ENCODE measurements at regions not wholly inside any gene's neighbourhood (a gene's known extent, or its start where the extent isn't known, plus 50 kb on each side); places are given as distances from the start of the nearest gene placed in this dataset.

GRCh38 chr10:20990604-20991003, 93.5 kb upstream of the NEBL start:
- no peak for DNase-seq (ENCODE audit: low spot score)
- no peak for FAIRE-seq

- FAIRE-seq (no peak), DNase-seq (ENCODE audit: low spot score) (no peak)
Observed at GRCh38 chr10:20988357-20988983, 91.4 kb upstream of the NEBL start.

GRCh38 chr10:20986049-20986448, 88.9 kb upstream of the NEBL start:
- FAIRE-seq: no peak
- no peak for DNase-seq (ENCODE audit: low spot score)

GRCh38 chr10:20984662-20985061, 87.6 kb upstream of the NEBL start:
- no peak for DNase-seq (ENCODE audit: low spot score)
- FAIRE-seq: no peak

- DNase-seq (ENCODE audit: low spot score) (no peak), FAIRE-seq (no peak)
Observed at GRCh38 chr10:20981419-20981953, 84.4 kb upstream of the NEBL start.

GRCh38 chr10:20978617-20979016, 81.5 kb upstream of the NEBL start:
- DNase-seq (ENCODE audit: low spot score) (no peak), FAIRE-seq (no peak)

- DNase-seq (ENCODE audit: low spot score) (no peak), FAIRE-seq (no peak)
Observed at GRCh38 chr10:20977300-20977699, 80.2 kb upstream of the NEBL start.

GRCh38 chr10:20976891-20977290, 79.8 kb upstream of the NEBL start:
- FAIRE-seq: no peak

GRCh38 chr10:20976390-20976789, 79.3 kb upstream of the NEBL start:
- no peak for FAIRE-seq

More at GRCh38 chr10:20976891-20977290, 79.8 kb upstream of the NEBL start:
- no peak for DNase-seq (ENCODE audit: low spot score)

GRCh38 chr10:20975236-20975635, 78.1 kb upstream of the NEBL start:
- DNase-seq (ENCODE audit: low spot score) (no peak), FAIRE-seq (no peak)

More at GRCh38 chr10:20976390-20976789, 79.3 kb upstream of the NEBL start:
- no peak for DNase-seq (ENCODE audit: low spot score)

- DNase-seq (ENCODE audit: low spot score) (no peak), FAIRE-seq (no peak)
Observed at GRCh38 chr10:20972925-20973324, 75.8 kb upstream of the NEBL start.

GRCh38 chr10:20971901-20972300, 74.8 kb upstream of the NEBL start:
- FAIRE-seq (no peak), DNase-seq (ENCODE audit: low spot score) (no peak)

- FAIRE-seq: no peak
- no peak for DNase-seq (ENCODE audit: low spot score)
Observed at GRCh38 chr10:20970708-20971107, 73.6 kb upstream of the NEBL start.

GRCh38 chr10:20970044-20970443, 72.9 kb upstream of the NEBL start:
- FAIRE-seq: no peak
- DNase-seq (ENCODE audit: low spot score): no peak

GRCh38 chr10:20966426-20966825, 69.3 kb upstream of the NEBL start:
- FAIRE-seq (no peak), DNase-seq (ENCODE audit: low spot score) (no peak)

- FAIRE-seq (no peak), DNase-seq (ENCODE audit: low spot score) (no peak)
Observed at GRCh38 chr10:20963721-20964595, 66.8 kb upstream of the NEBL start.

GRCh38 chr10:20963056-20963455, 65.9 kb upstream of the NEBL start:
- DNase-seq (ENCODE audit: low spot score) (no peak), FAIRE-seq (no peak)

GRCh38 chr10:20962165-20962564, 65.1 kb upstream of the NEBL start:
- FAIRE-seq: no peak
- DNase-seq (ENCODE audit: low spot score): no peak

GRCh38 chr10:20959242-20959641, 62.1 kb upstream of the NEBL start:
- FAIRE-seq (no peak), DNase-seq (ENCODE audit: low spot score) (no peak)

- FAIRE-seq: no peak
Observed at GRCh38 chr10:20958764-20959163, 61.7 kb upstream of the NEBL start.

GRCh38 chr10:20958225-20958624, 61.1 kb upstream of the NEBL start:
- no peak for FAIRE-seq
- DNase-seq (ENCODE audit: low spot score): no peak

More at GRCh38 chr10:20958764-20959163, 61.7 kb upstream of the NEBL start:
- DNase-seq (ENCODE audit: low spot score): no peak

GRCh38 chr10:20957744-20958143, 60.6 kb upstream of the NEBL start:
- no peak for FAIRE-seq
- no peak for DNase-seq (ENCODE audit: low spot score)

Measured in urothelium cell line (cell line).